GF-D8 (cell line): ENCODE measurements at regions not wholly inside any gene's neighbourhood (a gene's known extent, or its start where the extent isn't known, plus 50 kb on each side); places are given as distances from the start of the nearest gene placed in this dataset.

ENCODE experiments used
- DNase-seq: peaks from one replicate; lab custom pipeline; 2025; lab: John Stamatoyannopoulos, UW

GRCh38 chr7:41910940-41911600 lies 208.2 kb upstream of the INHBA start:
- DNase-seq, result no peak

GRCh38 chr7:41907444-41907843 lies 204.6 kb upstream of the INHBA start:
- DNase-seq, result no peak

GRCh38 chr7:41900532-41900931 lies 197.6 kb upstream of the INHBA start:
- DNase-seq, result no peak

GRCh38 chr7:41899823-41900433 lies 197.0 kb upstream of the INHBA start:
- DNase-seq, result no peak

GRCh38 chr7:41893656-41894055 lies 190.8 kb upstream of the INHBA start:
- no peak for DNase-seq

- DNase-seq, result no peak
Observed at GRCh38 chr7:41892356-41893100, 189.6 kb upstream of the INHBA start.

- DNase-seq, result no peak
Observed at GRCh38 chr7:41891950-41892349, 189.1 kb upstream of the INHBA start.

GRCh38 chr7:41890631-41891274 lies 187.9 kb upstream of the INHBA start:
- DNase-seq, result no peak

GRCh38 chr7:41889472-41889871 lies 186.6 kb upstream of the INHBA start:
- no peak for DNase-seq

- DNase-seq, result no peak
Observed at GRCh38 chr7:41889040-41889439, 186.2 kb upstream of the INHBA start.

GRCh38 chr7:41887416-41887815 lies 184.5 kb upstream of the INHBA start:
- no peak for DNase-seq

GRCh38 chr7:41886901-41887311 lies 184.0 kb upstream of the INHBA start:
- no peak for DNase-seq

GRCh38 chr7:41886262-41886900 lies 183.5 kb upstream of the INHBA start:
- DNase-seq, result no peak

GRCh38 chr7:41885748-41886147 lies 182.9 kb upstream of the INHBA start:
- DNase-seq, result no peak

GRCh38 chr7:41885078-41885477 lies 182.2 kb upstream of the INHBA start:
- no peak for DNase-seq

- no peak for DNase-seq
Observed at GRCh38 chr7:41882745-41883420, 180.0 kb upstream of the INHBA start.

- no peak for DNase-seq
Observed at GRCh38 chr7:41882256-41882655, 179.4 kb upstream of the INHBA start.

- DNase-seq, result peak; percentile 73
Observed at GRCh38 chr7:41881331-41882130, 178.6 kb upstream of the INHBA start.

GRCh38 chr7:41880107-41880506 lies 177.2 kb upstream of the INHBA start:
- DNase-seq, result no peak

GRCh38 chr7:41879403-41879802 lies 176.5 kb upstream of the INHBA start:
- DNase-seq, result no peak
